Ureter (tissue), 1 donor: ENCODE measurements at regions not wholly inside any gene's neighbourhood (a gene's known extent, or its start where the extent isn't known, plus 50 kb on each side); places are given as distances from the start of the nearest gene placed in this dataset.
"Not testable (repeated sequence)": the region's sequence is repeated elsewhere in the genome, so short reads cannot be mapped to it uniquely, and the experiment has no call there.

Source experiments
- DNase-seq: peaks from one replicate; pipeline ENCODE4 v3.0.0-alpha.2; 2020; ENCODE audit warnings: low spot score
- donor health status: DM: yes; HTN: yes; CAD: no.

DNA sequence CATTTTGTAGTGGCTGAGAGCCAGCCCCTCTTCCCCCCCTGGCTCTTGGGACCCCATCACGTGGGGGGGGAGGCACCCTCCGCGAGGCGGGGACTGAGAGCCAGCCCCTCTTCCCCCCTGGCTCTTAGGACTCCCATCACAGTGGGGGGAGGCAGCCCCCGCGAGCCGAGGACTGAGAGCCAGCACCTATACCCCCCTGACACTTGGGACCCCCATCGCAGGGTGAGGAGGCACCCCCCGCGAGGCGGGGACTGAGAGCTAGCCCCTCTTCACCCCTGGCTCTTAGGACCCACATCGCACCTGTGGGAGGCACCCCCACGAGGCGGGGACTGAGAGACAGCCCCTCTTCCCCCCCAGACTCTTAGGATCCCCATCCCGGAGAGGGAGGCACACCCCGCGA, 2426.5 kb upstream of the PCDH20 start:
- DNase-seq, result no peak

DNA sequence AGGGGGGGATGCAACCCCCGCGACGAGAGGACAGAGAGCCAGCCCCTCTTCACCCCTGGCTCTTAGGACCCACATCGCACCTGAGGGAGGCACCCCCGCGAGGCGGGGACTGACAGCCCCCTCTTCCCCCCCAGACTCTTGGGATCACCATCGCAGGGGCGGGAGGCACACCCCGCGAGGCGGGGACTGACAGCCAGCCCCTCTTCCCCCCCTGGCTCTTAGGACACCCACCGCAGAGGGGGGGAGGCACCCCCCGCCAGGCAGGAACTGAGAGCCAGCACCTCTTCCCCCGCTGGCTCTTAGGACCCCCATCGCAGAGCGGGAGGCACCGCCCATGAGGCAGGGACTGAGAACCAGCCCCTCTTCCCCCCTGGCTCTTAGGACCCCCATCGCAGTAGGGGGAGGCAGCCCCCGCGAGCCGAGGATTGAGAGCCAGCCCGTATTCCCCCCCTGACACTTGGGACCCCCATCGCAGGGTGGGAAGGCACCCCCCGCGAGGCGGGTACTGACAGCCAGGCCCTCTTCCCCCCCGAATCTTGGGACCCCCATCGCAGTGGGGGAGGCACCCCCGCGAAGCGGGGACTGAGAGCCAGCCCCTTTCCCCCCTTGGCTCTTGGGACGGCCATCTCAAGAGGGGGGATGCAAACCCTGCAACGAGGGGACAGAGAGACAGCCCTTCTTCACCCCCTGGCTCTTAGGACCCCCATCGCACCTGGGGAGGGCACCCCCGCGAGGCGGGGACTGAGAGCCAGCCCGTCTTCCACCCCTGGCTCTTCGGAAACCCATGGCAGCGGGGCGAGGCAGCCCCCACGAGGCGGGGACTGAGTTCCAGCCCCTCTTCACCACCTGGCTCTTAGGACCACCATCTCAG, 2425.1 kb upstream of the PCDH20 start:
- no peak for DNase-seq

DNA sequence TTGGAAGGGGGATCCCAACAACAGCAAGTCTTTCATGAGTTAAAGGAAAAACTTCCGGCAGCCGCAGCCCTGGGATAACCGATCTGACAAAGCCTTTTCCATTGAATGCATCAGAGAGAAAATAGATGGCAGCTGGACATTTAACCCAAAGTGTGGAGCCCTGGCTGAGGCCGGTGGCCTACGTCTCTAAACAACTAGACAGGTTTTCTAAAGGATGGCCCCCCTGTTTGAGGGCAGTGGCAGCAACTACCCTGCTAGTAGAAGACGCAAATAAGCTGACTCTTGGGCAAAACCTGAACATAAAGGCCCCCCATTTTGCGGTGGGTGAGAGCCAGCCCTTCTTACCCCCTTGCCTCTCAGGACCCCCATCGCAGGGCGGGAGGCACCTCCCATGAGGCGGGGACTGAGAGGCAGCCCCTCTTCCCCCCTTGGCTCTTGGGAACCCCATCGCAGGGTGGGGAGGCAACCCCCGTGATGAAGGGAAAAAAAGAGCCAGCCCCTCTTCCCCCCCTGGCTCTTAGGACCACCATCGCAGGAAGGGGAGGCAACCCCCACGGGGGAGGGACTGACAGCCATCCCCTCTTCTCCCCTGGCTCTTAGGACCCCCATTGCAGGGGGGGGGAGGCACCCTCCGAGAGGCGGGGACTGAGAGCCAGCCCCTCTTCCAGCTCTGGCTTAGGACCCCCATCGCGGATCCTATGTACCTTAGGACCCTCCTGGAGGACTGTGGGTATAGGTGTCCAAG, 2422.9 kb upstream of the PCDH20 start:
- DNase-seq, result no peak

DNA sequence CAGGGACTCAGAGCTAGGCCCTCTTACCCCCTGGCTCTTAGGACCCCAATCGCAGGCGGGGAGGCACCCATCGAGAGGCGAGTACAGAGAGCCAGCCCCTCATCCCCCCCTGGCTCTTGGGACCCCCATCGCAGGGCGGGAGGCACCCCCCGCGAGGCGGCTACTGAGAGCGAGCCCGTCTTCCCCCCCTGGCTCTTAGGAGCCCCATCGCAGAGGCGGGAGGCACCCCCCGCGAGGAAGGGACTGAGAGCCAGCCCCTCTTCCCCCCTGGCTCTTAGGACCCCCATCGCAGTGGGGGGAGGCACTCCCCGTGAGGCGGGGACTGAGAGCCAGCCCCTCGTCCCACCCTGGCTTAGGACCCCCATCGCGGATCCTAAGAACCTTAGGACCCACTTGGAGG, 2422.1 kb upstream of the PCDH20 start:
- not testable (repeated sequence) for DNase-seq

DNA sequence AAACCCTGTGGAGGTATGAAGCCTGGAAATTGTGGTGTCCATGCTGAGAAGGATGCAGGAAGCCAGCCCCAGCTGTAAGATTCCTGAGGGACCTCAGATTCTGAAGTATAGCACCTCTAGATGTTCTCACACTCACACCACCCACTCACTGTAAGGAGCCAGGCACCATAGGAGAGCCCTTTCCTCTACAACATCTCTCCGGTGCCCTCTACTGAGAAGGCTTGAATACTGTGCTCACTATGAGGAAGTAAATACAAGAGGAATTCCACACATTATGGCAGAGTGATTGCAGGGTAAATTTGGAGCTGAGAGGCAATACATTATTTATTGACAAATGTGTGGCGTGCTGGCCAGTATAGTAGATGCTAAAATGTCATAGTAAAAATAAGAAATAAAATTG, 2414.0 kb upstream of the PCDH20 start:
- not testable (repeated sequence) for DNase-seq

DNA sequence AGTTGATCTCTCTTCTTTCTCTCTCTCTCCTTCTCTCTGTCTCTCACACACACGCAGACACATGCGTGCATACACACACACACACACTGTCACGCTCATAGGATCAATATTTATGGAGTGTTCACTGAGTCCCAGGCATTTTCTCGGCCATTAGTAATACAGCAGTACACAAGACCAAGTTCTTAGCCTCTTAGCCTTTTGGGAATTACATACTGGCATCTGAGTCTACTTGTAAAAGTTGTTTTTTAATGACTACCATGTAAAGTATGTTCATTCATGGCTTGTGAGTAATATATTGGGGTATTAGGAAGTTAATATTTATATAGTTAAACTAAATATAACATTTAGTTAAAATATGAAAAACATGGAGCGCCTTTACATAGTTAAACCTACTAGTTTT, 2406.1 kb upstream of the PCDH20 start:
- DNase-seq, result not testable (repeated sequence)

DNA sequence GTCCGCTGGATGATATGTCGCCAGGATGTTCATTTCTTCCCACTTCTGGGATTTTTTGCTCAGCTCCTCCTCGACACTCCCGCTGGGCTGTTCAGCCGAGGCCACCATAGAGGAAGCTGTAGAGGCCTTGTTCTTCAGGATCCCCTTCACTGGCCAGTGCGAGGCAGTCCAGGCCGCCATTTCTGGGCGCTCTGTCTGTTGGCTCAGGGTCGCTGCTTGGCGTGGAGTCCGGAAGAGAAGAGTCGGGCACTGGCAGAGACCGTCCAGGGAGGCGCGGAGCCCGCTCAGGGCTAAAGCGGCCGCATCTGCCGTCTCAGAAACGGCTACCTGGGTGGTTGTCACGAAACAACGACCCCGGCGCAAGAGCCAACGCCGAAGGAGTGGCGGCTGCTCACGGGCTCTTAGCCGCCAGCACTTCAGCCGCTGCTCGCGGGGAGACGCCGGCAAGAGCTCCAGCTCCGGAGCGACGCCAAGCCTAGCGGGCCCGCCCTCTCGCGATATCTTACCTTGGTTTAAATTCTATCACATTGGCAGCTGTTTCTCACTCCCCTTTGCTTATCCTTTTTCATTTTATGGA, 2395.9 kb upstream of the PCDH20 start:
- DNase-seq, result not testable (repeated sequence)

DNA sequence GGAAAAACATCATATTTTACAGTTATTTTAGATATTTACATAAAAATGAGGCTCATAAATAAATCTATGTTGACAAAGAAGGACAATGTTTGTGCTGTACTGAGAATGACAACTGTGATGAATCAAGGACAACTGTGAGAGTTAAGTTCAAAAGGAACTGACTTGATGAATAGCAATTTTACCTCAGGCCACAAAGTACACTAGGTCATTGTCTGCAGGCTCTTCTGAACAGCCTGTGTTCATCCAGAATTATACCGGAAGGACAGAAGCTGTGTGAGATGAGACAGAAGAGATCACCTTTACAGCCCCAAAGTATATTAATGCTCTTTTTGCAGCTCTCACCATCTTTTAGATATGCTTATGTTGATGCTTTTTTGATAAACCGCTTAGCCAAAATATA, 2375.5 kb upstream of the PCDH20 start:
- DNase-seq, result not testable (repeated sequence)

DNA sequence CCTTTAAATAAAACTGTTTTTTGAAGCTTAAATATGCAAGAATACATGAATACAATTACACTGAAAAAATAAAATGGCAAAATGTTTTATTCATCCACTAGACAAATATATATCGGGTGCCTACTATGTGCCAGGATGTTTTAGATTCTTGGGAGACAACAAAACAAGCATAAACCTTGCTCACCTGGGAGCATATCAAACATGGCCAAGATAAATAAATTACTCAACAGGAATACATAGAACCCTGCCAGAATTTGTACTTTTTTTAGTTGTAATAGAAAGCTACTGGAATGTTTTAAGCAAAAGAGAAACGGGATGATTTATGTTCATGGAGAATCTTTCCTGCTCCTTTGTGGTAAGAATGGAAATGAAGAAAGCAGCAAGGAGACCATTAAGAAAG, 2358.5 kb upstream of the PCDH20 start:
- DNase-seq, result no peak

DNA sequence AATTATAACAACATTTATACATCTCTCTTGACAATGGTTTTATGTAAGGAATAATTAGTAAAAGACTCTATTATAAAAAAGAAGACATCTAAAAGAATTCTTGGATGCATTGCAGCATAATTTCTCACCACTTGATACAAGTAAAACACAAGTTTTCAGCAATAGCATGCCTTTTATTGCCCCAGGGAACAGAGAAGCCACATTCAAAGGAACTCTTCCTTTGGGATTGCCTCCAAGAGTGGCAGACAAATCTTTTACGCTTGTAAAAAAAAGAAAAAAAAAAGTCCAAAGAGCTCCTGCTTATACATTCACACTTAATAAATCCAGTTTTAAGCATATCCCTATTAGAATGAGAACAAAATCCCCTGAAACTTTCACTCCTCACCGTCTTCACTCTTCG, 2357.8 kb upstream of the PCDH20 start:
- no peak for DNase-seq

DNA sequence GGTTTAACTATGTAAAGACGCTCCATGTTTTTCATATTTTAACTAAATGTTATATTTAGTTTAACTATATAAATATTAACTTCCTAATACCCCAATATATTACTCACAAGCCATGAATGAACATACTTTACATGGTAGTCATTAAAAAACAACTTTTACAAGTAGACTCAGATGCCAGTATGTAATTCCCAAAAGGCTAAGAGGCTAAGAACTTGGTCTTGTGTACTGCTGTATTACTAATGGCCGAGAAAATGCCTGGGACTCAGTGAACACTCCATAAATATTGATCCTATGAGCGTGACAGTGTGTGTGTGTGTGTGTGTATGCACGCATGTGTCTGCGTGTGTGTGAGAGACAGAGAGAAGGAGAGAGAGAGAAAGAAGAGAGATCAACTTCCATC, 2342.0 kb upstream of the PCDH20 start:
- DNase-seq, result not testable (repeated sequence)

DNA sequence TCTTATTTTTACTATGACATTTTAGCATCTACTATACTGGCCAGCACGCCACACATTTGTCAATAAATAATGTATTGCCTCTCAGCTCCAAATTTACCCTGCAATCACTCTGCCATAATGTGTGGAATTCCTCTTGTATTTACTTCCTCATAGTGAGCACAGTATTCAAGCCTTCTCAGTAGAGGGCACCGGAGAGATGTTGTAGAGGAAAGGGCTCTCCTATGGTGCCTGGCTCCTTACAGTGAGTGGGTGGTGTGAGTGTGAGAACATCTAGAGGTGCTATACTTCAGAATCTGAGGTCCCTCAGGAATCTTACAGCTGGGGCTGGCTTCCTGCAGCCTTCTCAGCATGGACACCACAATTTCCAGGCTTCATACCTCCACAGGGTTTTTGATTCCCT, 2334.2 kb upstream of the PCDH20 start:
- not testable (repeated sequence) for DNase-seq

DNA sequence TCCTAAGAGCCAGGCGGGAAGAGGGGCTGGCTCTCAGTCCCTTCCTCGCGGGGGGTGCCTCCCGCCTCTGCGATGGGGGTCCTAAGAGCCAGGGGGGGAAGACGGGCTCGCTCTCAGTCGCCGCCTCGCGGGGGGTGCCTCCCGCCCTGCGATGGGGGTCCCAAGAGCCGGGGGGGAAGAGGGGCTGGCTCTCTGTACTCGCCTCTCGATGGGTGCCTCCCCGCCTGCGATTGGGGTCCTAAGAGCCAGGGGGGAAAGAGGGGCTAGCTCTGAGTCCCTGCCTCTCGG, 2326.1 kb upstream of the PCDH20 start:
- not testable (repeated sequence) for DNase-seq

DNA sequence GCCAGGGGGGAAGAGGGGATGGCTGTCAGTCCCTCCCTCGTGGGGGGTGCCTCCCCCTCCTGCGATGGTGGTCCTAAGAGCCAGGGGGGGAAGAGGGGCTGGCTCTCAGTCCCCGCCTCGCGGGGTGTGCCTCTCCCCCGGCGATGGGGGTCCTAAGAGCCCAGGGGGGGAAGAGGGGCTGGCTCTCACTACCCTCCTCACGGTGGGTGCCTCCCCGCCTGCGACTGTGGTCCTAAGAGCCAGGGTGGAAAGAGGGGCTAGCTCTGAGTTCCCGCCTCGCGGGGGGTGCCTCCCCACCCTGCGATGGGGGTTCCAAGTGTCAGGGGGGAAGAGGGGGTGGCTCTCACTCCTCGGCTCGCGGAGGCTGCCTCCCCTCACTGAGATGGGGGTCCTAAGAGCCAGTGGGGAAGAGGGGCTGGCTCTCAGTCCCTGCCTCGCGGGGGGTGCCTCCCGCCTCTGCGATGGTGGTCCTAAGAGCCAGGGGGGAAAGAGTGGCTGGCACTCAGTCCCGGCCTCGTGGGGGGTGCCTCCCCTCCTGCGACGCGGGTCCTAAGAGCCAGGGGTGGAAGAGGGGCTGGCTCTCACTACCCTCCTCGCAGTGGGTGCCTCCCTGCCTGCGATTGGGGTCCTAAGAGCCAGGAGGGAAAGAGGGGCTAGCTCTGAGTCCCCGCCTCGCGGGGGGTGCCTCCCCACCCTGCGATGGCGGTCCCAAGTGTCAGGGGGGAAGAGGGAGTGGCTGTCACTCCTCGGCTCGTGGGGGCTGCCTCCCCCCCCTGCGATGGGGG, 2325.6 kb upstream of the PCDH20 start:
- no peak for DNase-seq

DNA sequence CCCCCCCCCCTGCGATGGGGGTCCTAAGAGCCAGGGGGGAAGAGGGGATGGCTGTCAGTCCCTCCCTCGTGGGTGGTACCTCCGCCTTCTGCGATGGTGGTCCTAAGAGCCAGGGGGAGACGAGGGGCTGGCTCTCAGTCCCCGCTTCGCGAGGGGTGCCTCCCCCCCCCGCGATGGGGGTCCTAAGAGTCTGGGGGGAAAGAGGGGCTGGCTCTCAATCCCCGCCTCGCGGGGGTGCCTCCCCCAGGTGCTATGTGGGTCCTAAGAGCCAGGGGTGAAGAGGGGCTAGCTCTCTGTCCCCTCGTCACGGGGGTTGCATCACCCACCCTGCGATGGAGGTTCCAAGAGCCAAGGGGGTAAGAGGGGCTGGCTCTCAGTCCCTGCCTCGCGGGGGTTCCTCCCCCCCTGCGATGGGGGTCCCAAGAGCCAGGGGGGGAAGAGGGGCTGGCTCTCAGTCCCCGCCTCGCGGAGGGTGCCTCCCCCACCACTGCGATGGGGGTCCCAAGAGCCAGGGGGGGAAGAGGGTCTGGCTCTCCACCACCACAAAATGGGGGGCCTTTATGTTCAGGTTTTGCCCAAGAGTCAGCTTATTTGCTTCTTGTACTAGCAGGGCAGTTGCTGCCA, 2323.6 kb upstream of the PCDH20 start:
- DNase-seq, result not testable (repeated sequence)

DNA sequence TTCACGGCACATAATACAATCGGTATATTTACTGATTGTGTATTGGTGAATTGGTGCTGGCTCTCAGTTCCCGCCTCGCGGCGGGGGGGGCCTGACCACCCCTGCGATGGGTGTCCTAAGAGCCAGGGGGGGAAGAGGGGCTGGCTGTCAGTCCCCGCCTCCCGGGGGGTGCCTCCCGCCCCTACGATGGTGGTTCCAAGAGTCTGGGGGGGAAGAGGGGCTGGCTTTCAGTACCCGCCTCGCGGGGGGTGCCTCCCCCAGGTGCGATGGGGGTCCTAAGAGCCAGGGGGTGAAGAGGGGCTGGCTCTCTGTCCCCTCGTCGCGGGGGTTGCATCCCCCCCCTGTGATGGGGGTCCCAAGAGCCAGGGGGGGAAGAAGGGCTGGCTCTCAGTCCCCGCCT, 2321.8 kb upstream of the PCDH20 start:
- no peak for DNase-seq

DNA sequence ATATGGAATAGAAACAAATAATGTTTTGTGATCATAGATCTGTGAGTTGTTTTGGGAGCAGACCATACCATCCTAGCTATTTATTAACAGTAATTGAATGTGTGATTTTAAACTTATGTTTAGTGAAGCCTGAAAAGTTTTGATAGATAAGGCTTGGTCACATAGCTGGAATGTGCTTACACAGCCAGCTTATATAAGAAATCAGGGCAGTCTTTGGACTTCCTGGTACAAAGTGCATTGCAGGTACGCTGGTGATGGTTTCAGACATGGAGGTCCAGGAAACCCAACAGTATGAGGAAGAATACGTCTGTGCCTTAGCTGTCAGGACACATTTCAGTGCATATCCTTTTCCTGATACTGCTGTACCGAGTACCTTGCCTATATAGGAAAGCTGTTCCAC, 2316.2 kb upstream of the PCDH20 start:
- DNase-seq, result no peak

DNA sequence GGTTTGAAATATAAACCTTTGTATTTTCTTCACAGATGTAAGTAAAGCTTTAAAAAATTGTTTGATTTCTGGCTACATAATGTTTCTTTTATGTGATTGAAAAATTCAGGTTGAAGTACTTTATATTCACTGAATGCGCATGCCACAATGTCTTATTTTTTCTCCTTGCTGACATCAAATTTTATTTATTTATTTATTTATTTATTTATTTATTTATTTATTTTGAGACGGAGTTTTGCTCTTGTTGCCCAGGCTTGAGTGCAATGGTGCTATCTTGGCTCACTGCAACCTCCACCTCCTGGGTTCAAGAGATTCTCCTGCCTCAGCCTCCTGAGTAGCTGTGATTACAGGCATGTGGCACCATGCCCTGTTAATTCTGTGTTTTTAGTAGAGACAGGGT, 2296.5 kb upstream of the PCDH20 start:
- not testable (repeated sequence) for DNase-seq

DNA sequence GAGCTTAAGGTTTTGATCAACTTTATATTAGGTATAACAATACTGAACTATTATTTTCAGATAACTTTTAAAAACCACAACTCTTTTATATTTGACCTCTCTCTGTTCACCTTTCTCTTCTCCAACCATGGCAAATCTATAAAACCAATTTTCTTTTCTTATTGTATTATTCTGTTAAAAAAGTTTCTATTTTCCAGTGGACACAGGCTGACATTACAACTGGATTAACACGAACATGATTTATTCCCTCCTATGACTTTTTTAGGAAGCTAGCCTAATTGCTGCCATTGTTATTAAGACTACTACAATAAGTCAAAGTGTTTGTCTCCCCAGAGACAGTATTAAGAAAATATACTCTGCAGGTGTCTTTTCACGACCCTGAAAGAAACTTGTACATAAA, 2291.1 kb upstream of the PCDH20 start:
- DNase-seq, result no peak

DNA sequence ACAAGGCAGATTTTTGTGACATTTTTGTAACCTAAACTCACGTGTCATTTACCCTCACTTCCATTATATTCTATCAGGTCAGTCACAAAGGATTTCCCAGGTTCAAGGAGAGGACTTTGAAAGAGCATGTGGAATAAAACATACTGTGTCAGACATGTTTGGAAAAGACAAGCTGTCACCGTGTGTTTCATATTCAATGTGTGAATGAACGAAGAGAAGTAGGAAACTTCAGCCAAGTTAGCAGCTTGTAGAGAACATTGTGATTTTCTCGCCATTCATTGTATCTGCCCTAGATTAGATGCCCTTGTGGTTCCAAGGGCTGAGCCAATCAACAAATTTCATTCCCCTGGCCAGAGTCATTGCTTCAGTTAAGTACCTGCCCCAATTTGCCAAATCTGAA, 2288.9 kb upstream of the PCDH20 start:
- DNase-seq, result no peak

DNA sequence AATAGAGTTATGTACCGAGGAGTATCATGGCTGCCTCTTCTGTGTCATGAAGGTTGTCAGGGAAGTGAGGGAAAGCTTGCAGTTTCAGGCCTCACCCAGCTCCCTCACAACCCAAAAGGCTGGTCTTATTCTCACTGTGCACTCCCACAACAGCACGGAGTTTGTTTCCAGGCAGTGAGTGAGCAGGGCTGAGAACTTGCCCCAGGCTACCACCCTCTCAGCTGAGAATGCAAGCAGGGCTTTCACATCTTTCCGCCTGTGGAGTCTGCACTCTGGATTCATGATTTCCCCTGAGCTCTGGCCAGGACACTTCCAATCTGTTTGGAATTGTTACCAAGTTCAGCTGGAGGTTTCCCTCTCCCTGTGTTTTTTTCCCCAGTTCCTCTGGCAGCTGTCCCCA, 2284.7 kb upstream of the PCDH20 start:
- no peak for DNase-seq

DNA sequence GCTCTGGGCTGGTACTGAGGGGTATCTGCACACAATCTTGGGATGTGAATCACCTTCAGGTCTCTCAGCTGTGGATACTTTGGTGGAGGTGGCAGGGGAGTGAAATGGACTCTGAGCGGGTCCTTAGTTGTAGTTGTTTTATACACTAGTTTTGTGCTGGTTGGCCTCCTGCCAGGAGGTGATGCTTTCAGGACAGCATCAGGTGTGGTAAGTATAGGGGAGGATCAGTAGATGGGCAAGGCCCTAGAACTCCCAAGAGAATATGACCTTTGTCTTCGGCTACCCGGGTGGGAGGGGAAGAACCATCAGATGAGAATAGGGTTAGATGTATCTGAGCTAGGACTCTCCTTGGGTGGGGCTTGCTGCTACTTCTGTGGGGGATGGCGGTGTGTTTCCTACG, 2284.3 kb upstream of the PCDH20 start:
- no peak for DNase-seq
